DMS 273 (cell line): ENCODE measurements at regions not wholly inside any gene's neighbourhood (a gene's known extent, or its start where the extent isn't known, plus 50 kb on each side); places are given as distances from the start of the nearest gene placed in this dataset.
"Not testable (repeated sequence)": the region's sequence is repeated elsewhere in the genome, so short reads cannot be mapped to it uniquely, and the experiment has no call there.

Experiments used
- DNase-seq: peaks from one replicate; lab custom pipeline; 2025; ENCODE audit not compliant: unreplicated experiment; lab: John Stamatoyannopoulos, UW

- no peak for DNase-seq
These were observed 137.2 kb downstream of the TFCP2L1 start for GRCh38 chr2:121147766-121148165.

DNA sequence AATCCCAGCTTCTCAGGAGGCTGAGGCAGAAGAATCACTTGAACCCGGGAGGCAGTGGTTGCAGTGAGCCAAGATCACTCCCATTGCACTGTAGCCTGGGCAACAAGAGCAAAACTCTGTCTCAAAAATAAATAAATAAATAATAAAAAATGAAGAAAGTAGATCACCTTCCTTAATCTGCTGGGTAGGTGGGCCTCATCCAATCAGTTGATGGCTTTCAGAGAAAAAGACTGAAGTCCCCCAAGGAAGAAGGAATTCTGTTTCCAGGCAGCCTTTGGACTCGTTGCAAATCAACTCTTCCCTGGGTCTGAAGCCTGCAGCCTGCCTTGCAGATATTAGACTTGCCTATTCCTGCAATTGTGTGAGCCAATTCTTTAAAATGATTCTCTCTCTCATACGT lies 136.5 kb downstream of the TFCP2L1 start:
- no peak for DNase-seq

DNA sequence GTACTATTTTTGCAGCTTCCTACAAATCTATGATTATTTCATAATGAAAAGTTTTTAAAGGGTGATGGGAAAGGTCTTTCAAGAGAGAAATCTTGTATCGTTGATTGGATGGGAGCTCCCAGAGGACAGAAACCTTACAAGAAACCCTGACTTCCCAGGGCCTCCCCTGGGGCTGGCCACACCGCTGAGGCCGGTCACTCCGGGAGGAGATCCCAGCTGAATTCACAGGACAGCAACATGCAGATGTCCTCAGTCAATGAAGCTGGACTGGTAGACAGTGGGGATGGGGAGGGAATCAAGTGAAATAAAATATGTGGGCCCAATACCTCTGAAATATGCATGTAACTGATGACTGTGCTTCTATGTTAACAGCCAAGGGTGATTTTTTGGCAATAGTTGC lies 135.6 kb downstream of the TFCP2L1 start:
- no peak for DNase-seq

DNA sequence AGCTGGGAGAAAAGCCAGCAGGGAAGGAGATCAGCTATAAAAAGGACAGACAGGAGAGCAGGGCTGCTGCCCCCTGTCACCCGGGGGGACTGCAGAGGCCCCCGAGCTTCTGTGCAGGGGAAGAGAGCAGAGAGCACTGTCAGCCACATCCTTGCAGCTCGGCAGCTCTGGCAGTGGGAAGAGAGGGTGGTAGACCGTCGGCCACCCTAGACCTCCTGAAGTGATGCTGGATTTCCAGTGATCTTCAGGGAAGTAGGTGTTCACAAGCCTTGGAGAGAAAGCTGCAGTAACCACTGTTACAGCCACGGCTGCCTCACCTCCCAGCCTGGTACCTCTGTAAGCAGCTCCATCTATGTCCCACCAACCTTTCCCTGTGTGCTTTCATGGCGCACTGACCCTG lies 134.9 kb downstream of the TFCP2L1 start:
- DNase-seq = no peak

DNA sequence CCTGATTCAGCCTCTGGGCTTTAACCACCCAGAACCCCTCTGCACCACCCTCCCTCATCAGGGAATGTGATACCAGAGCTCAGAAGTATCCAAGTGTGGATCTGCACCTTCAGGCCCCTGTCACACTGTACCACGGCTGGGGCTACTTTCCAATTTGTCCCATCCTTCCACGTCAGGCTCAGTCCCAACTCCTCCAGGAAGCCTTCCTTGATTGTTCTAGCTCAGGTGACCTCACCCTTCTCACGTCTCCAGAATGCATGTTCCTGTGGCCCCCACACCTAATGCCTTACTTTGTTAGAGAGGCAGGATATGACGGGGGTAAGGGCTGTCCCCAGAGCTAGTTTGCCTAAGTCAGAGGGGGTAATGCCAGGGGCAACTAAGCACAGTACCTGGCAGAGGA lies 134.3 kb downstream of the TFCP2L1 start:
- DNase-seq = no peak

GRCh38 chr2:121151311-121152109 lies 133.5 kb downstream of the TFCP2L1 start:
- DNase-seq = no peak

- DNase-seq = no peak
These were observed 132.1 kb downstream of the TFCP2L1 start for GRCh38 chr2:121152861-121153260.

GRCh38 chr2:121153516-121153915 lies 131.5 kb downstream of the TFCP2L1 start:
- no peak for DNase-seq

DNA sequence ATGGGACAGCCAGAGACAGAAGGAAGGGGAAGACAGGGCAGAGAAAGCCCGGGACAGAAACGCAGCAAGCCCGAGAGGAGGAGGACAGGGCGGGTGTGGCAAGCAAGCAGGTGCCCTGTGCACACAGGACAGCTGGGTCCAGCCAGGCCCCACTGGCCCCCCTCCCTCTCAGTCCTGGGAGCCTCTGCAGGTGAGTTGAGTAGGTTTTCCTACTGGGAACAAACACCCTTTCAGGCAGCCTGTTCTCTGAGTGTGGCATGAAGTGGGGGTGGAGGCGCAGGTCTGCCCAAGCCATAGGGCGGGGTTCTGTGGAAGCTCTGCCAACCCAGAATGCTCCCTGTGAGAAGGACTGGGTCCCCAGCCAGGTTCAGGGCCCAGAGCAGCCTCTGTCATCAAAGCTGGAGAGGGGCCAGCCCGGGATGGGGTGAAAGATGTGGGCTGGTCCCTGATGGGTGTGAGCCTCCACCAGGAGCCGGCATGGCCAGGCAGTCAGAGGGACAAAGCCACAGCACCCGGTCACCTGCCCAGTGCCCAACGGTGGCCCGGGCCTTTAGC lies 129.4 kb downstream of the TFCP2L1 start:
- DNase-seq = peak; percentile 34

DNA sequence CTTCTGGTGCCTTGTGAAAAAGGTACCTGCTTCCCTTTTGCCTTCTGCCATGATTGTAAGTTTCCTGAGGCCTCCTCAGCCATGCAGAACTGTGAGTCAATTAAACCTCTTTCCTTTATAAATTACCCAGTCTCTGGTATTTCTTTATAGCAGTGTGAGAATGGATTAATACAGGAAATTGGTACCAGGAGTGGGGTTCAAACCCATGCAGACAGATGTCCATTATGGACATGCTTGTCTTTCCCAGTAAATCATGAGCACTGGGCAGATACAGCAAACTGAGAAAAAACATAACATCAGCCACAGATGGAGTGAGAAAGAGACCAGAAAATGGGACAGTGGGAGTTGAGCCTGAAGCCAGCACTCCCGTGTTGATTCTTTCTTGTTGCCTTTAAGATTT lies 127.5 kb downstream of the TFCP2L1 start:
- not testable (repeated sequence) for DNase-seq

- no peak for DNase-seq
These were observed 125.5 kb downstream of the TFCP2L1 start for GRCh38 chr2:121159291-121160071.

DNA sequence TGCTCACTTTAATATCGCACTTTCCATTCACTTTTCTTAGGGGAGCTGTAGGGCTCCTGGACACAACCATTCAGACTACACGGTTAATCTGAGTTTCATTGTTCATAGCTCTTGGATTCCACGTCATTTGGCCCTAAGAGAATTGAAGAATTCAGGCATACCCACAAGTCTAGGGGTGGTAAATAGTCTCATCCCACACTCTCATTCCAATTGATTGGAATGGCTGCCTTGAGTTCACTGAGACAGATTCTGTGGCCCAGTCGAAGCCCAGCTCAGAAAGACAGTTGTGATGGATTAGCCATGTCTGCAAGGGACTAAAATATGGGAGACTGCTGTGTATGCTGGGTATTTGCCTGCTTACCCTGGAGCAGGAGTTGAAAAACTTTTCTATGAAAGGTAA lies 124.6 kb downstream of the TFCP2L1 start:
- no peak for DNase-seq

DNA sequence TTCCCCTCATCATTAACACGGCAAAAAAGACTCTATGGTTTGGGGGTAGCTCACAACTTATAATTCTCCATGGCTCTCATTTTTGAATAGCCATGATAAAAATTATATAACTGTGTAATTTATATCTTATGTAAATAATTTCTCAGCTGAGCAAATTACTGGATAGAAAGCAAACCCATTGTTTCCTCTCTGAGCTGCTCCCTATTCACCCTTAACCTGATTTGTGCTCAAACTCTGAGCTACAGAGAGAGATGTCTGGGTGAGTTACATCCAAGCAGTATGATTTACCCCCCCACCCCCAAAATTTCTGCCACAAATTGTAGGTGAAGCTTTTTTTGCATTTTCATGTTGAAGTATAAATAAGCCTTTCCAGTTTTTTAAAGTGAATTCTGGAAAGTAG lies 123.7 kb downstream of the TFCP2L1 start:
- DNase-seq = no peak

DNA sequence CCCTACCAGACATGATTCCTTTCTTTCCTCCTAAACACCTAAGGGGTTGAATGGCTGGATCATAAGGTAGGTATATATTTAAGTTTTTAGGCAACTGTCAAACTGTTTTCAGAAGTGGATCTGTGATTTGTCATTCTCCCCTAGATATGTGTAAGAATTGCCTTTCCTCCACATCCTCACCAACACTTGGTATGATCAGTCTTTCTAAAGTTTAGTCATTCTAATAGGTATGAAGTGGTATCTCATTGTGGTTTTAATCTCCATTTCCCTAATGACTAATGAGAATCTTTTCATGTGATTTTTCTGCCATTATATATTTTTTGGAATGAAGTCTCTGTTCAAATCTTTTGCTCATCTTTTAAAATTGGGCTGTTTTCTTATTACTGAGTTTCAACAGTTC lies 122.1 kb downstream of the TFCP2L1 start:
- no peak for DNase-seq

GRCh38 chr2:121164042-121164441 lies 121.0 kb downstream of the TFCP2L1 start:
- no peak for DNase-seq

DNA sequence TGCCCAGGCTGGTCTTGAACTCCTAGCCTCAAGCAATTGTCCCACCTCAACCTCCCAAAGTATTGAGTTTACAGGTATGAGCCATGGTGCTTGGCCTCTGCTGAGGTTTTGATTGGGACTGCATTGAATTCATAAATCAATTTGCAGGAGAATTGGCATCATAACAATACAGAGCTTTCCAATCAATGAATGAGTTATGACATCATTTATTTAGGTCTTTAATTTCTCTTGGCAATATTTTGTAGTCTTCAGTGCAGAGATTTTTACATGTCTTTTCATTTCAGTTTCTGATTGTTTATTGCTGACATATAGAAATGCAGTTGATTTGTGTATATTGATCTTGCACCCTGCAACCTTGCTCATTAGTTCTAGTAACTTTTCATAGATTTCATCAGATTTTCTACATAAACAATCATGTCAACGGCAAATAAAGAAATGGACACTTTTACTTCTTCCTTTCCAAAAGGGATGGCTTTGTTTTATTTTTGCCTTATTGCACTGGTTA lies 119.9 kb downstream of the TFCP2L1 start:
- DNase-seq = no peak
